H1 (cell line): ENCODE measurements at regions not wholly inside any gene's neighbourhood (a gene's known extent, or its start where the extent isn't known, plus 50 kb on each side); places are given as distances from the start of the nearest gene placed in this dataset.

Experiments
- CTCF ChIA-PET: fragments of 300-600 bp; sonication (Branson Sonifier 250); formaldehyde crosslinking; loops from one replicate; lab custom pipeline; 2021; ENCODE audit not compliant: partially characterized antibody; lab: Charles Lee
- POLR2A ChIA-PET: fragments of 300-600 bp; sonication (Branson Sonifier 250); formaldehyde crosslinking; loops from one replicate; lab custom pipeline; 2021; ENCODE audit warnings: inconsistent platforms; ENCODE audit not compliant: partially characterized antibody; lab: Charles Lee
- DNase-seq, 2 experiments: peaks; one replicate each; pipeline versions ENCODE4 v3.0.0 to v3.0.0-alpha.2; 2010 to 2022; ENCODE audit warnings: low spot score in 2 of 2, low read depth in 1 of 2, mixed read lengths in 1 of 2
- FAIRE-seq: peaks from 2 replicates; lab custom pipeline; 2011; peaks lifted over from hg19 to GRCh38; lab: Jason Lieb, UNC
- H2AFZ ChIP-seq: 2 replicates; pipeline ENCODE4 v1.8.1; 2012; ENCODE audit warnings: low read length, inconsistent platforms
- H2AK5ac ChIP-seq: 2 replicates; pipeline ENCODE4 v1.6.1; 2013; ENCODE audit warnings: low read depth, low read length
- H2BK120ac ChIP-seq: replicated peaks from 2 replicates; pipeline ENCODE3; 2013; ENCODE audit warnings: low read depth, low read length, inconsistent platforms
- H2BK12ac ChIP-seq: 2 replicates; pipeline ENCODE4 v1.6.1; 2013; ENCODE audit warnings: low read depth, low read length
- H2BK15ac ChIP-seq: 2 replicates; pipeline ENCODE4 v1.6.1; 2013; ENCODE audit warnings: low read length
- H2BK20ac ChIP-seq: 2 replicates; pipeline ENCODE4 v1.6.1; 2013; ENCODE audit warnings: low read length
- H2BK5ac ChIP-seq: 2 replicates; pipeline ENCODE4 v1.6.1; 2013; ENCODE audit warnings: low read depth, low read length
- H3K14ac ChIP-seq: 2 replicates; pipeline ENCODE4 v1.6.1; 2013; ENCODE audit warnings: inconsistent platforms; ENCODE audit not compliant: insufficient read length
- H3K18ac ChIP-seq: 2 replicates; pipeline ENCODE4 v1.6.1; 2013; ENCODE audit warnings: low read length; ENCODE audit errors: extremely low read depth
- H3K23ac ChIP-seq: 2 replicates; pipeline ENCODE4 v1.6.1; 2013; ENCODE audit warnings: inconsistent platforms; ENCODE audit not compliant: insufficient read length
- H3K23me2 ChIP-seq: 2 replicates; pipeline ENCODE4 v1.6.1; 2013; ENCODE audit warnings: low read depth, low read length
- H3K27ac ChIP-seq: 2 replicates; pipeline ENCODE4 v1.6.1; 2011; ENCODE audit warnings: low read depth, low read length, inconsistent platforms
- H3K27me3 ChIP-seq, 4 experiments: replicated peaks in 1 of 4; 1 replicate in 1 of 4; 2 replicates in 3 of 4; pipeline versions ENCODE4 v1.6.1 to v1.8.1; 2011 to 2013; ENCODE audit warnings: low read length in 3 of 4, mild to moderate bottlenecking in 3 of 4, inconsistent platforms in 2 of 4, mixed read lengths in 2 of 4, moderate library complexity in 1 of 4; ENCODE audit not compliant: control insufficient read depth in 3 of 4, insufficient read depth in 3 of 4; ENCODE audit errors: extremely low read depth in 1 of 4
- H3K36me3 ChIP-seq, 4 experiments: 2 replicates each; pipeline versions ENCODE4 v1.6.1 to v1.8.1; 2011 to 2013; ENCODE audit warnings: mild to moderate bottlenecking in 4 of 4, low read length in 3 of 4, moderate library complexity in 2 of 4, control low read depth in 1 of 4, inconsistent platforms in 1 of 4; ENCODE audit not compliant: insufficient read depth in 4 of 4, control insufficient read depth in 2 of 4
- H3K4ac ChIP-seq: replicated peaks from 2 replicates; pipeline ENCODE3; 2013; ENCODE audit warnings: low read length, low read depth, mixed read lengths, inconsistent platforms; ENCODE audit not compliant: insufficient read length
- H3K4me1 ChIP-seq, 4 experiments: replicated peaks in 1 of 4; 1 replicate in 1 of 4; 2 replicates in 3 of 4; pipeline versions ENCODE4 v1.6.1 to v1.8.1; 2011 to 2013; ENCODE audit warnings: low read length in 3 of 4, inconsistent platforms in 2 of 4, mixed read lengths in 1 of 4; ENCODE audit not compliant: insufficient read depth in 4 of 4, control insufficient read depth in 3 of 4
- H3K4me2 ChIP-seq, 2 experiments: 2 replicates each; pipeline versions ENCODE4 v1.6.1 to v1.8.1; 2011 to 2013; ENCODE audit warnings: low read depth in 2 of 2, low read length in 2 of 2, control low read depth in 1 of 2, inconsistent platforms in 1 of 2, mild to moderate bottlenecking in 1 of 2; ENCODE audit not compliant: insufficient read depth in 1 of 2
- H3K4me3 ChIP-seq, 4 experiments: fragments of 200-600, 300-600 bp in 1 of 4; sonication (generic), shearing (Covaris generic), sonication (Bioruptor Twin) in 1 of 4; 2 replicates each; pipeline versions ENCODE4 v1.5.1 to v1.8.1; 2011 to 2016; ENCODE audit warnings: low read length in 4 of 4, low read depth in 3 of 4, control low read depth in 2 of 4, inconsistent platforms in 2 of 4, mild to moderate bottlenecking in 2 of 4, mixed read lengths in 1 of 4, moderate library complexity in 1 of 4; ENCODE audit not compliant: insufficient read depth in 2 of 4; ENCODE audit errors: extremely low read depth in 1 of 4
- H3K56ac ChIP-seq: replicated peaks from 2 replicates; pipeline ENCODE3; 2013; ENCODE audit warnings: low read depth, mild to moderate bottlenecking, mixed read lengths, low read length, inconsistent platforms; ENCODE audit not compliant: insufficient read length
- H3K79me1 ChIP-seq: 2 replicates; pipeline ENCODE4 v1.6.1; 2013; ENCODE audit warnings: low read depth, low read length, control low read depth
- H3K79me2 ChIP-seq, 2 experiments: 2 replicates each; pipeline versions ENCODE4 v1.6.1 to v1.8.1; 2012 to 2013; ENCODE audit warnings: low read length in 2 of 2, mild to moderate bottlenecking in 2 of 2, inconsistent platforms in 1 of 2; ENCODE audit not compliant: insufficient read depth in 2 of 2, control insufficient read depth in 1 of 2
- H3K9ac ChIP-seq, 4 experiments: replicated peaks in 1 of 4; 1 replicate in 1 of 4; 2 replicates in 3 of 4; pipeline versions ENCODE4 v1.6.1 to v1.8.1; 2011 to 2013; ENCODE audit warnings: low read depth in 3 of 4, low read length in 3 of 4, control low read depth in 2 of 4, mild to moderate bottlenecking in 2 of 4, moderate library complexity in 2 of 4, inconsistent platforms in 1 of 4; ENCODE audit errors: extremely low read depth in 1 of 4
- H3K9me3 ChIP-seq, 2 experiments: 2 replicates each; pipeline versions ENCODE4 v1.6.1 to v1.8.1; 2012 to 2013; ENCODE audit warnings: mild to moderate bottlenecking in 2 of 2, moderate library complexity in 2 of 2, control low read depth in 1 of 2, inconsistent platforms in 1 of 2, low read depth in 1 of 2, low read length in 1 of 2, mixed read lengths in 1 of 2; ENCODE audit not compliant: insufficient read depth in 2 of 2
- H4K20me1 ChIP-seq, 2 experiments: replicated peaks in 1 of 2; 2 replicates each; pipeline versions ENCODE3 to v1.8.1; 2011 to 2013; ENCODE audit warnings: inconsistent platforms in 2 of 2, low read length in 2 of 2, mild to moderate bottlenecking in 1 of 2; ENCODE audit not compliant: insufficient read depth in 2 of 2, control insufficient read depth in 1 of 2
- H4K5ac ChIP-seq: 2 replicates; pipeline ENCODE4 v1.6.1; 2013; ENCODE audit warnings: low read length, low read depth, mixed read lengths, inconsistent platforms; ENCODE audit not compliant: insufficient read length
- H4K8ac ChIP-seq: 2 replicates; pipeline ENCODE4 v1.8.0; 2013; ENCODE audit warnings: mild to moderate bottlenecking, moderate library complexity, low read length, inconsistent platforms; ENCODE audit not compliant: insufficient read depth; ENCODE audit errors: extremely low read depth
- H4K91ac ChIP-seq: replicated peaks from 2 replicates; pipeline ENCODE3; 2013; ENCODE audit warnings: low read length, mixed read lengths, inconsistent platforms; ENCODE audit not compliant: insufficient read length
- BACH1 ChIP-seq: IDR thresholded peaks from 2 replicates; pipeline ENCODE4 v1.6.1; 2012; ENCODE audit warnings: low read length, improper control_type of control experiment
- BRCA1 ChIP-seq: IDR thresholded peaks from 2 replicates; pipeline ENCODE4 v1.6.1; 2012; ENCODE audit warnings: low read depth, low read length, improper control_type of control experiment
- HDAC2 ChIP-seq, 2 experiments: fragments of 300-600 bp in 1 of 2; sonication (generic) in 1 of 2; IDR thresholded peaks; 2 replicates each; pipeline ENCODE4 v1.6.1; 2011 to 2012; ENCODE audit warnings: low read depth in 2 of 2, low read length in 2 of 2, mild to moderate bottlenecking in 2 of 2, moderate library complexity in 2 of 2, borderline replicate concordance in 1 of 2, inconsistent platforms in 1 of 2
- KDM5A ChIP-seq: fragments of 200-600 bp; IDR thresholded peaks from 2 replicates; pipeline ENCODE4 v1.7.1; 2012; ENCODE audit warnings: mild to moderate bottlenecking, low read length, inconsistent platforms, mixed read lengths
- PHF8 ChIP-seq: fragments of 200-600 bp; sonication (generic); conservative IDR thresholded peaks from 2 replicates; pipeline ENCODE4 v1.7.1; 2012; ENCODE audit warnings: low read depth, mild to moderate bottlenecking, inconsistent platforms, low read length, moderate library complexity
- RXRA ChIP-seq: IDR thresholded peaks from 2 replicates; pipeline ENCODE4 v1.6.1; 2011; ENCODE audit warnings: low read depth, mild to moderate bottlenecking, low read length, moderate library complexity; ENCODE audit not compliant: insufficient read depth
- SRF ChIP-seq: IDR thresholded peaks from 2 replicates; pipeline ENCODE4 v1.6.1; 2011; ENCODE audit warnings: mild to moderate bottlenecking, low read depth, low read length, moderate library complexity
- ZNF274 ChIP-seq: IDR thresholded peaks from 2 replicates; pipeline ENCODE4 v1.7.0; 2012; ENCODE audit warnings: low read length, borderline replicate concordance; ENCODE audit errors: extremely low read depth
- WGBS, 2 experiments: shearing (Covaris generic) in 1 of 2; methylation state at CpG; one replicate each; pipeline versions ENCODE4 v1.1.6 to v1.1.7; 2013 to 2015; ENCODE audit warnings: low lambda C conversion rate in 2 of 2, mixed read lengths in 2 of 2, inconsistent platforms in 1 of 2, low coverage in 1 of 2, missing lambda C conversion rate in 1 of 2; ENCODE audit not compliant: insufficient replicate concordance in 2 of 2, insufficient coverage in 1 of 2, insufficient read length in 1 of 2; ENCODE audit errors: extremely low coverage in 1 of 2, missing lambda C conversion rate in 1 of 2; 5-methylcytosine and 5-hydroxymethylcytosine counted together

DNA sequence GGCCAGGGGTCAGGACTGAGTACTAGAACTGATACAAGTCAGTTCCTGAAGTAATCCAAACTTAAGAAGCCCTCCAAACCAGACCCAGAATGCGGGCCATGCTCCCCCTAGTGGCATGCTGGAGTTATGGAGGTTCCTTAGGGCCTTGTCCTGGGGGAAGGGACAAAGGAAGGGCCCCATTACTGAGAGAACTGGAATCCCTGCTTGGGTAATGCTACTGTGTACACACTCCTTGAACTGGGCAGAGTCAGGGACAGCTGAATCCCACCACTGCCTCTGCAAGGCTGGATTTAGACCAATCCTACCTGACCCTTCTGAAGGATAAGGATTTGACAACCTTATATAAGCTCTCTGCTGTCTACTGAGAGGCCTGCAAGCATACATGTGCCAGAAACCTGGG, 97.3 kb upstream of the AKIP1 start:
- H3K4me2 ChIP-seq, result no peak overlapping the region
- H3K4me1 ChIP-seq, result peaks cover 13 to 28% (median 22%) of the 10 kb centered on the region in 4 experiments; a peak in 6 of 7 replicates
- CTCF ChIA-PET, result interaction anchor here (0.6 to 5.9 kb wide), 30 partner anchors 9 to 156 kb away, joined by 3 to 28 read pairs (median 4); no protein-coding TSS in a partner anchor
- no peak for TF ChIP-seq KDM5A
- TF ChIP-seq ZNF274, result no peak
- no peak for TF ChIP-seq BACH1
- no peak for TF ChIP-seq BRCA1
- TF ChIP-seq RXRA, result no peak
- no peak for TF ChIP-seq PHF8
- TF ChIP-seq SRF, result no peak
- TF ChIP-seq HDAC2 (IDR thresholded peaks at IDR 0.05; ENCODE audit: borderline replicate concordance in 1 of 2, low read depth in 2 of 2, low read length in 2 of 2), result no peak

More for the DNA sequence above, 97.3 kb upstream of the AKIP1 start:
- H3K18ac ChIP-seq, result peak overlapping the region; percentile 62; the same call in 1 of the 2 replicates
- no peaks in the 10 kb centered on the region for H3K79me1 ChIP-seq
- DNase-seq (peak; percentile 77 to 88), FAIRE-seq (peak; percentile 57)
- H3K9me3 ChIP-seq, result no peaks in the 10 kb centered on the region
- no peak overlapping the region for H3K4ac ChIP-seq
- H4K5ac ChIP-seq, result no peak overlapping the region
- POLR2A ChIA-PET, result interaction anchor here (0.6 to 5.0 kb wide), 6 partner anchors 36 to 131 kb away, joined by 3 to 18 read pairs (median 6); partner anchors contain the start of genes RPL27A and TRIM66
- H2AFZ ChIP-seq, result peak overlapping the region; percentile 99
- no peak overlapping the region for H2BK120ac ChIP-seq
- H2BK20ac ChIP-seq, result peak overlapping the region; percentile 9; the same call in 1 of the 2 replicates
- H3K27me3 ChIP-seq, result no peaks in the 10 kb centered on the region
- H2BK5ac ChIP-seq, result no peak overlapping the region
- no peak overlapping the region for H4K8ac ChIP-seq
- WGBS, 2 experiments, result 6% methylated on average over 1 of the region's 1 CpG; no CpG with 5 or more reads in 1 of the 2 experiments
- no peak overlapping the region; a peak in 1 of 7 replicates for H3K9ac ChIP-seq
- H3K4me3 ChIP-seq, result no peak overlapping the region
- no peak overlapping the region for H3K27ac ChIP-seq
- H3K56ac ChIP-seq, result no peak overlapping the region
- H4K91ac ChIP-seq, result peak overlapping the region; percentile 75
- H3K36me3 ChIP-seq, result no peaks in the 10 kb centered on the region
- no peaks in the 10 kb centered on the region for H4K20me1 ChIP-seq
- H3K23ac ChIP-seq, result no peak overlapping the region
- no peak overlapping the region for H2AK5ac ChIP-seq
- H2BK15ac ChIP-seq, result 0 out of 2 replicates have a peak overlapping the region, but pooled peaks have one; percentile 53
- H3K14ac ChIP-seq, result no peak overlapping the region
- no peaks in the 10 kb centered on the region for H3K79me2 ChIP-seq
- peak overlapping the region; percentile 76; the same call in 1 of the 2 replicates for H2BK12ac ChIP-seq
- H3K23me2 ChIP-seq, result peaks cover 7% of the 10 kb centered on the region
